Esophagus muscularis mucosa (tissue), 4 donors: ENCODE measurements at regions not wholly inside any gene's neighbourhood (a gene's known extent, or its start where the extent isn't known, plus 50 kb on each side); places are given as distances from the start of the nearest gene placed in this dataset.

Source experiments
- DNase-seq: peaks from one replicate; pipeline ENCODE4 v3.0.0-alpha.2; 2017; ENCODE audit errors: extremely low spot score
- H3K27ac ChIP-seq, 4 donors: fragments of 200-600 bp; sonication (generic); replicated peaks in 1 of 4; 1 replicate in 3 of 4; 2 replicates in 1 of 4; pipeline ENCODE4 v1.5.1; 2016 to 2019; ENCODE audit warnings: mild to moderate bottlenecking in 1 of 4
- H3K27me3 ChIP-seq, 4 donors: fragments of 200-600 bp; sonication (generic); one replicate each; pipeline versions ENCODE4 v1.5.1 to v1.6.0; 2016 to 2019
- H3K36me3 ChIP-seq, 4 donors: fragments of 200-600 bp; sonication (generic); one replicate each; pipeline ENCODE4 v1.5.1; 2016 to 2019
- H3K4me1 ChIP-seq, 4 donors: fragments of 200-600 bp; sonication (generic); one replicate each; pipeline ENCODE4 v1.5.1; 2016 to 2019
- H3K4me3 ChIP-seq, 4 donors: fragments of 200-600 bp; sonication (generic); 1 replicate in 2 of 4; 2 replicates in 2 of 4; pipeline ENCODE4 v1.5.1; 2016 to 2019; ENCODE audit warnings: mild to moderate bottlenecking in 4 of 4, moderate library complexity in 1 of 4
- H3K9me3 ChIP-seq, 4 donors: fragments of 200-600 bp; sonication (generic); 1 replicate in 3 of 4; 2 replicates in 1 of 4; pipeline ENCODE4 v1.5.1; 2016 to 2019
- EP300 ChIP-seq: sonication (generic); formaldehyde crosslinking; IDR thresholded peaks from one replicate; pipeline ENCODE4 v1.6.1; 2017; ENCODE audit warnings: antibody characterized with exemption
- POLR2A ChIP-seq: fragments of 450-650 bp; IDR thresholded peaks from one replicate; pipeline ENCODE4 v1.6.1; 2017; ENCODE audit warnings: antibody characterized with exemption, moderate library complexity, mild to moderate bottlenecking, low read depth
- POLR2AphosphoS5 ChIP-seq, 2 donors: sonication (generic); formaldehyde crosslinking; IDR thresholded peaks; one replicate each; pipeline ENCODE4 v1.6.1; 2017; ENCODE audit warnings: antibody characterized with exemption in 2 of 2
- WGBS: methylation state at CpG from one replicate; pipeline ENCODE4 v1.1.5; 2018; 5-methylcytosine and 5-hydroxymethylcytosine counted together
- intact Hi-C: fragments of 100-400 bp; cut with DNase I; formaldehyde crosslinking; loops from one replicate; pipeline ENCODE4 v1.15.1; 2023
- TF ChIP-seq, protein P1 (sequence below), 3 experiments: fragments of 200-600 bp in 2 of 3; fragments of 450-650 bp in 1 of 3; sonication (generic) in 2 of 3; IDR thresholded peaks; one replicate each; pipeline ENCODE4 v1.5.1; 2017 to 2019; ENCODE audit warnings: antibody characterized with exemption in 3 of 3, mild to moderate bottlenecking in 2 of 3, moderate library complexity in 1 of 3

DNA sequence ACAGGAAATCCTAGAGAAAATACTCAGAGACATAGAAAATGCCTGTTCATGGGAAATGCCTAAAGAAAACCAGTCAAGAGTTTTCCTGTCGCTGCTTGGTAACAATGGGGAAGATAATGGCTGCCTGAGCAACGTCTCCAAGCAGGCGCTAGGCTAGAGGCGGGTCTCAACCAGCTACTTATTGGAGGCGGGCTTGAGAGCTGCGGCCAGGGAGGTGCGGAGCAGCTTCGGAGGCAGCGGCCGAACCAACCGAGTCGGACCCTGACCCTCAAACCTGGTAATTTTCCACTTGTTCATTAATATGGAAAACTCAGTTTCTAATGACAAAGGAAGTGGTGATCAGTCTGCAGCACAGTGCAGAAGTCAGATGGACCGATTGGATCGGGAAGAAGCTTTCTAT lies 173.1 kb downstream of the DTWD1 start:
- Histone ChIP-seq H3K36me3 (no peaks in the 10 kb centered on the region), H3K27me3 (no peaks in the 10 kb centered on the region), H3K27ac (no peak overlapping the region), H3K4me3 (no peak overlapping the region), H3K9me3 (peaks cover 0 to 6% (median 0%) of the 10 kb centered on the region in 4 donors), H3K4me1 (no peaks in the 10 kb centered on the region)
- 92% methylated on average over 14 of the region's 14 CpGs for WGBS
- TF ChIP-seq POLR2AphosphoS5 (IDR thresholded peaks at IDR 0.05): no peak
- no peak for TF ChIP-seq EP300
- TF ChIP-seq, protein P1, sequence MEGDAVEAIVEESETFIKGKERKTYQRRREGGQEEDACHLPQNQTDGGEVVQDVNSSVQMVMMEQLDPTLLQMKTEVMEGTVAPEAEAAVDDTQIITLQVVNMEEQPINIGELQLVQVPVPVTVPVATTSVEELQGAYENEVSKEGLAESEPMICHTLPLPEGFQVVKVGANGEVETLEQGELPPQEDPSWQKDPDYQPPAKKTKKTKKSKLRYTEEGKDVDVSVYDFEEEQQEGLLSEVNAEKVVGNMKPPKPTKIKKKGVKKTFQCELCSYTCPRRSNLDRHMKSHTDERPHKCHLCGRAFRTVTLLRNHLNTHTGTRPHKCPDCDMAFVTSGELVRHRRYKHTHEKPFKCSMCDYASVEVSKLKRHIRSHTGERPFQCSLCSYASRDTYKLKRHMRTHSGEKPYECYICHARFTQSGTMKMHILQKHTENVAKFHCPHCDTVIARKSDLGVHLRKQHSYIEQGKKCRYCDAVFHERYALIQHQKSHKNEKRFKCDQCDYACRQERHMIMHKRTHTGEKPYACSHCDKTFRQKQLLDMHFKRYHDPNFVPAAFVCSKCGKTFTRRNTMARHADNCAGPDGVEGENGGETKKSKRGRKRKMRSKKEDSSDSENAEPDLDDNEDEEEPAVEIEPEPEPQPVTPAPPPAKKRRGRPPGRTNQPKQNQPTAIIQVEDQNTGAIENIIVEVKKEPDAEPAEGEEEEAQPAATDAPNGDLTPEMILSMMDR (IDR thresholded peaks at IDR 0.05): no peak
- no peak for TF ChIP-seq POLR2A
- no peak for DNase-seq
- intact Hi-C loops: no loop called here

DNA sequence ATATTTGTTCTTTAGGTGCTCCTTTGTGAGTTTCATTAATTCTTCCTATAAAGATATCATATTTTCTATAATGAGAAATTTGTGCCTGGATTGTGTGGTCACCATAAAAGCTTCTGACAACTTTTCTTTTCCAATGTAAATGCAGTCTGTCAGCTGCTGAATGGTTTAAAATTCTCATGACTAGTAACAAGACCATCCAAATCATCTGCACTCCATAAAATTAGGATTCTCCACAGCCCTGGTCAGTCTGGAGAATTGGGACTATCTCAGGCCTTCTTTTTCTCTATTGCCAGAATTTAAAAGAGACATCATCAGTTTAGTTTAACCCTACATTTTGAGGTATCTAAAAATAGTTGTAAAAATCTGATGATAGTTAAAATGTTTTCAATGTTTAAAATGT lies 180.9 kb downstream of the DTWD1 start:
- H3K36me3 ChIP-seq: no peaks in the 10 kb centered on the region
- no peaks in the 10 kb centered on the region for H3K4me1 ChIP-seq
- no peaks in the 10 kb centered on the region for H3K9me3 ChIP-seq
- no peak overlapping the region for H3K27ac ChIP-seq
- no peak overlapping the region for H3K4me3 ChIP-seq
- no peak for TF ChIP-seq EP300
- H3K27me3 ChIP-seq: no peaks in the 10 kb centered on the region
- intact Hi-C loops: no loop called here
- DNase-seq: no peak
